B cell (primary cell): ENCODE measurements at regions not wholly inside any gene's neighbourhood (a gene's known extent, or its start where the extent isn't known, plus 50 kb on each side); places are given as distances from the start of the nearest gene placed in this dataset.

ENCODE experiments used
- ATAC-seq: fragments of 200-7000 bp; cut with Tn5 transposase; one replicate; pipeline ENCODE4 v1.10.0; 2021; ENCODE audit warnings: low read depth, mild to moderate bottlenecking, moderate number of reproducible peaks, moderate library complexity
- CTCF ChIA-PET: fragments of 350-600 bp; sonication (Branson Sonifier 250); formaldehyde crosslinking; loops from one replicate; lab custom pipeline; 2021; ENCODE audit warnings: antibody characterized with exemption, inconsistent platforms; lab: Charles Lee
- POLR2A ChIA-PET: fragments of 350-600 bp; sonication (Branson Sonifier 250); formaldehyde crosslinking; loops from one replicate; lab custom pipeline; 2021; ENCODE audit warnings: antibody characterized with exemption; lab: Charles Lee
- DNase-seq: peaks from one replicate; pipeline ENCODE4 v3.0.0; 2013
- H2AFZ ChIP-seq: 2 replicates; pipeline ENCODE4 v1.6.1; 2012; ENCODE audit warnings: mild to moderate bottlenecking, low read depth, low read length; ENCODE audit not compliant: insufficient read depth, poor library complexity, severe bottlenecking
- H3K27ac ChIP-seq, 2 donors: 1 replicate in 1 of 2; 2 replicates in 1 of 2; pipeline ENCODE4 v1.5.1; 2012 to 2013; ENCODE audit warnings: low read length in 2 of 2, mild to moderate bottlenecking in 2 of 2, moderate library complexity in 1 of 2
- H3K27me3 ChIP-seq, 4 experiments: fragments of 200-600 bp in 1 of 4; sonication (generic) in 1 of 4; replicated peaks in 1 of 4; 1 replicate in 2 of 4; 2 replicates in 2 of 4; pipeline versions ENCODE4 v1.6.1 to v1.7.0; 2013 to 2016; ENCODE audit warnings: low read length in 3 of 4, mild to moderate bottlenecking in 2 of 4, mixed read lengths in 1 of 4, moderate library complexity in 1 of 4; ENCODE audit not compliant: insufficient read depth in 4 of 4, control insufficient read depth in 3 of 4; ENCODE audit errors: control extremely low read depth in 1 of 4
- H3K36me3 ChIP-seq, 2 experiments: replicated peaks in 1 of 2; 1 replicate in 1 of 2; 2 replicates in 1 of 2; pipeline versions ENCODE4 v1.6.1 to v1.7.1; 2013; ENCODE audit warnings: low read length in 1 of 2; ENCODE audit not compliant: insufficient read depth in 2 of 2, control insufficient read depth in 1 of 2; ENCODE audit errors: control extremely low read depth in 1 of 2, extremely low read depth in 1 of 2
- H3K4me1 ChIP-seq, 2 donors: fragments of 200-600 bp in 1 of 2; sonication (generic) in 1 of 2; 1 replicate in 1 of 2; 2 replicates in 1 of 2; pipeline versions ENCODE4 v1.5.1 to v1.6.1; 2013 to 2017; ENCODE audit warnings: low read length in 2 of 2; ENCODE audit not compliant: control insufficient read depth in 2 of 2, insufficient read depth in 2 of 2
- H3K4me2 ChIP-seq: replicated peaks from 2 replicates; pipeline ENCODE3; 2012; ENCODE audit warnings: mild to moderate bottlenecking, low read depth, low read length; ENCODE audit not compliant: poor library complexity, severe bottlenecking
- H3K4me3 ChIP-seq, 5 experiments: fragments of 200-600 bp in 1 of 5; sonication (generic) in 1 of 5; 1 replicate in 3 of 5; 2 replicates in 2 of 5; pipeline versions ENCODE4 v1.5.1 to v1.7.0; 2011 to 2016; ENCODE audit warnings: low read length in 4 of 5, mild to moderate bottlenecking in 4 of 5, low read depth in 2 of 5, control low read depth in 1 of 5, moderate library complexity in 1 of 5; ENCODE audit not compliant: insufficient read depth in 1 of 5; ENCODE audit errors: control extremely low read depth in 1 of 5, extremely low read depth in 1 of 5
- H3K79me2 ChIP-seq: fragments of 200-600 bp; sonication (generic); one replicate; pipeline ENCODE4 v1.6.0; 2016; ENCODE audit warnings: low read length; ENCODE audit not compliant: control insufficient read depth, insufficient read depth
- H3K9ac ChIP-seq: fragments of 200-600 bp; sonication (generic); 2 replicates; pipeline ENCODE4 v1.6.1; 2017; ENCODE audit warnings: mild to moderate bottlenecking, low read length, moderate library complexity
- H3K9me3 ChIP-seq, 3 donors: one replicate each; pipeline versions ENCODE4 v1.6.1 to v1.7.1; 2013; ENCODE audit warnings: low read length in 2 of 3; ENCODE audit not compliant: control insufficient read depth in 2 of 3, insufficient read depth in 1 of 3; ENCODE audit errors: control extremely low read depth in 1 of 3
- H4K20me1 ChIP-seq: 2 replicates; pipeline ENCODE4 v1.6.0; 2012; ENCODE audit warnings: mild to moderate bottlenecking, low read length; ENCODE audit not compliant: insufficient read depth, control insufficient read depth, poor library complexity, severe bottlenecking
- H3K27ac Mint-ChIP-seq: one replicate; pipeline ENCODE4 v1.8.0; 2021; ENCODE audit warnings: mixed read lengths
- H3K27me3 Mint-ChIP-seq: one replicate; pipeline ENCODE4 v1.8.0; 2021; ENCODE audit warnings: mixed read lengths
- H3K4me1 Mint-ChIP-seq: one replicate; pipeline ENCODE4 v1.8.0; 2021; ENCODE audit warnings: mixed read lengths
- H3K4me3 Mint-ChIP-seq: one replicate; pipeline ENCODE4 v1.8.0; 2021; ENCODE audit warnings: mixed read lengths
- H3K9me3 Mint-ChIP-seq: one replicate; pipeline ENCODE4 v1.8.0; 2022; ENCODE audit warnings: mixed read lengths; ENCODE audit not compliant: insufficient read depth
- CTCF ChIP-seq: fragments of 200-600 bp; IDR thresholded peaks from one replicate; pipeline ENCODE4 v1.8.0; 2022; ENCODE audit warnings: antibody characterized with exemption, mild to moderate bottlenecking
- EZH2 ChIP-seq: IDR thresholded peaks from 2 replicates; pipeline ENCODE4 v1.6.1; 2012; ENCODE audit warnings: borderline replicate concordance, low read depth, mild to moderate bottlenecking, moderate library complexity, low read length; ENCODE audit not compliant: insufficient read depth, poor library complexity, severe bottlenecking
- WGBS: methylation state at CpG from one replicate; pipeline ENCODE4 v1.1.5; 2013; ENCODE audit warnings: missing lambda C conversion rate; ENCODE audit not compliant: insufficient coverage; 5-methylcytosine and 5-hydroxymethylcytosine counted together
- intact Hi-C: fragments of 100-400 bp; cut with micrococcal nuclease; formaldehyde crosslinking; loops from one replicate; pipeline ENCODE4 v1.10.0; 2022

- no peak overlapping the region for H2AFZ ChIP-seq
- CTCF ChIA-PET = no interaction called here
- H3K27me3 Mint-ChIP-seq = no peaks in the 10 kb centered on the region
- no peaks in the 10 kb centered on the region for H3K4me1 ChIP-seq
- DNase-seq (no peak), ATAC-seq (no peak)
- no CpG with 5 or more reads among the region's 1 CpG for WGBS
- H3K9me3 ChIP-seq = no peaks in the 10 kb centered on the region
- H3K4me3 Mint-ChIP-seq = no peak overlapping the region
- H3K36me3 ChIP-seq = no peaks in the 10 kb centered on the region
- H3K4me2 ChIP-seq = no peak overlapping the region
- H3K79me2 ChIP-seq = no peaks in the 10 kb centered on the region
- POLR2A ChIA-PET = no interaction called here
- H3K27me3 ChIP-seq = no peaks in the 10 kb centered on the region
- H3K9ac ChIP-seq = no peak overlapping the region
- H3K9me3 Mint-ChIP-seq = no peaks in the 10 kb centered on the region
- H4K20me1 ChIP-seq = no peaks in the 10 kb centered on the region
- H3K27ac ChIP-seq = no peak overlapping the region
- intact Hi-C loops = no loop called here
- no peak overlapping the region for H3K4me3 ChIP-seq
- H3K4me1 Mint-ChIP-seq = no peaks in the 10 kb centered on the region
- H3K27ac Mint-ChIP-seq = no peak overlapping the region
- no peak for TF ChIP-seq CTCF
- TF ChIP-seq EZH2 = no peak
Observed at GRCh38 chr3:29207427-29207826, 73.4 kb upstream of the RBMS3 start.

GRCh38 chr3:29212789-29213433 is 68.0 kb upstream of the RBMS3 start:
- Mint-ChIP-seq H3K4me1 (no peaks in the 10 kb centered on the region), H3K27me3 (no peaks in the 10 kb centered on the region), H3K4me3 (no peak overlapping the region), H3K9me3 (no peaks in the 10 kb centered on the region), H3K27ac (no peak overlapping the region)
- H3K27me3 ChIP-seq = no peaks in the 10 kb centered on the region
- DNase-seq (no peak), ATAC-seq (no peak)
- WGBS = 100% methylated on average over 1 of the region's 2 CpGs
- intact Hi-C loops = no loop called here
- CTCF ChIA-PET = no interaction called here
- H3K36me3 ChIP-seq = no peaks in the 10 kb centered on the region
- H3K4me3 ChIP-seq = no peak overlapping the region
- no peaks in the 10 kb centered on the region for H3K9me3 ChIP-seq
- no peaks in the 10 kb centered on the region for H3K4me1 ChIP-seq
- no peak overlapping the region for H3K27ac ChIP-seq
- no peaks in the 10 kb centered on the region for H4K20me1 ChIP-seq
- no peak overlapping the region for H2AFZ ChIP-seq
- H3K9ac ChIP-seq = no peak overlapping the region
- no peak for TF ChIP-seq CTCF
- TF ChIP-seq EZH2 = no peak
- H3K4me2 ChIP-seq = no peak overlapping the region
- H3K79me2 ChIP-seq = no peaks in the 10 kb centered on the region
- POLR2A ChIA-PET = no interaction called here
